Inferior parietal cortex (tissue), 1 donor: ENCODE measurements at regions not wholly inside any gene's neighbourhood (a gene's known extent, or its start where the extent isn't known, plus 50 kb on each side); places are given as distances from the start of the nearest gene placed in this dataset.

Experiments
- DNase-seq: peaks from one replicate; pipeline ENCODE4 v3.0.0-alpha.2; 2016; ENCODE audit errors: extremely low spot score

- DNase-seq: no peak
These were observed 762.8 kb upstream of the WWC1 start for GRCh38 chr5:167528651-167529050.

GRCh38 chr5:167530548-167530947 is 760.9 kb upstream of the WWC1 start:
- no peak for DNase-seq

GRCh38 chr5:167533814-167534795 is 757.3 kb upstream of the WWC1 start:
- DNase-seq: no peak

GRCh38 chr5:167539747-167540146 is 751.7 kb upstream of the WWC1 start:
- DNase-seq: no peak

GRCh38 chr5:167546270-167546669 is 745.2 kb upstream of the WWC1 start:
- DNase-seq: no peak

- DNase-seq: no peak
These were observed 739.1 kb upstream of the WWC1 start for GRCh38 chr5:167552356-167552755.

GRCh38 chr5:167553511-167553910 is 737.9 kb upstream of the WWC1 start:
- no peak for DNase-seq

- no peak for DNase-seq
These were observed 736.7 kb upstream of the WWC1 start for GRCh38 chr5:167554564-167555290.

GRCh38 chr5:167555565-167556166 is 735.8 kb upstream of the WWC1 start:
- DNase-seq: no peak

GRCh38 chr5:167557359-167557758 is 734.1 kb upstream of the WWC1 start:
- no peak for DNase-seq

GRCh38 chr5:167561796-167562195 is 729.6 kb upstream of the WWC1 start:
- no peak for DNase-seq

- no peak for DNase-seq
These were observed 727.2 kb upstream of the WWC1 start for GRCh38 chr5:167564275-167564674.

GRCh38 chr5:167565189-167565954 is 726.1 kb upstream of the WWC1 start:
- no peak for DNase-seq

- DNase-seq: no peak
These were observed 721.0 kb upstream of the WWC1 start for GRCh38 chr5:167570431-167570830.

GRCh38 chr5:167571824-167572223 is 719.6 kb upstream of the WWC1 start:
- DNase-seq: no peak

GRCh38 chr5:167573370-167574127 is 717.9 kb upstream of the WWC1 start:
- DNase-seq: no peak

- DNase-seq: no peak
These were observed 717.0 kb upstream of the WWC1 start for GRCh38 chr5:167574464-167574863.

- no peak for DNase-seq
These were observed 716.1 kb upstream of the WWC1 start for GRCh38 chr5:167575330-167575729.

GRCh38 chr5:167576126-167576525 is 715.3 kb upstream of the WWC1 start:
- DNase-seq: no peak

GRCh38 chr5:167576897-167577296 is 714.5 kb upstream of the WWC1 start:
- no peak for DNase-seq

GRCh38 chr5:167577616-167578015 is 713.8 kb upstream of the WWC1 start:
- no peak for DNase-seq
